UCSD-AML1 (cell line): ENCODE measurements at regions not wholly inside any gene's neighbourhood (a gene's known extent, or its start where the extent isn't known, plus 50 kb on each side); places are given as distances from the start of the nearest gene placed in this dataset.

ENCODE experiments used
- DNase-seq: peaks from one replicate; lab custom pipeline; 2025; ENCODE audit not compliant: unreplicated experiment; lab: John Stamatoyannopoulos, UW

GRCh38 chr17:27991462-27991993 lies 50.9 kb upstream of the NLK start:
- no peak for DNase-seq
